A673 (cell line): ENCODE measurements at regions not wholly inside any gene's neighbourhood (a gene's known extent, or its start where the extent isn't known, plus 50 kb on each side); places are given as distances from the start of the nearest gene placed in this dataset.

Source experiments
- BruUV-seq: library from RNA; stranded (reverse); fragments of 400-500 nt; replicated peaks from 2 replicates; lab custom pipeline; 2021; lab: Mats Ljungman, UMichigan
- CTCF ChIA-PET: fragments of 300-600 bp; sonication (Branson Sonifier 250); formaldehyde crosslinking; loops from one replicate; lab custom pipeline; 2022; ENCODE audit warnings: antibody characterized with exemption; lab: Charles Lee
- POLR2A ChIA-PET: fragments of 300-600 bp; sonication (Branson Sonifier 250); formaldehyde crosslinking; loops from one replicate; lab custom pipeline; 2022; ENCODE audit warnings: antibody characterized with exemption; ENCODE audit not compliant: low non-redundant PET; lab: Charles Lee
- DNase-seq: peaks from one replicate; pipeline ENCODE4 v3.0.0-alpha.2; 2015; ENCODE audit warnings: low spot score
- H3K27ac ChIP-seq: fragments of 200-600 bp; sonication (generic); 2 replicates; pipeline ENCODE4 v1.5.1; 2016; ENCODE audit warnings: mixed run types, low read depth, mild to moderate bottlenecking, mixed read lengths, antibody characterized with exemption, low read length; ENCODE audit not compliant: poor library complexity, severe bottlenecking
- H3K27me3 ChIP-seq: fragments of 200-600 bp; sonication (generic); replicated peaks from 2 replicates; pipeline ENCODE4 v1.6.1; 2017; ENCODE audit warnings: mixed run types, low read depth, mild to moderate bottlenecking, mixed read lengths, antibody characterized with exemption, low read length; ENCODE audit not compliant: insufficient read depth, poor library complexity
- H3K36me3 ChIP-seq: fragments of 200-600 bp; sonication (generic); 2 replicates; pipeline ENCODE4 v1.6.1; 2016; ENCODE audit warnings: mixed run types, mild to moderate bottlenecking, mixed read lengths, antibody characterized with exemption, low read length; ENCODE audit not compliant: insufficient read depth, poor library complexity, severe bottlenecking
- H3K4me1 ChIP-seq: fragments of 200-600 bp; sonication (generic); 2 replicates; pipeline ENCODE4 v1.6.1; 2017; ENCODE audit warnings: mixed run types, mild to moderate bottlenecking, mixed read lengths, antibody characterized with exemption, low read length; ENCODE audit not compliant: insufficient read depth, poor library complexity, severe bottlenecking
- H3K4me3 ChIP-seq: fragments of 200-600 bp; sonication (generic); 2 replicates; pipeline ENCODE4 v1.5.1; 2016; ENCODE audit warnings: low read depth, mixed run types, mild to moderate bottlenecking, mixed read lengths, low read length; ENCODE audit not compliant: poor library complexity, severe bottlenecking
- H3K9me3 ChIP-seq: fragments of 200-600 bp; sonication (generic); 2 replicates; pipeline ENCODE4 v1.6.1; 2016; ENCODE audit warnings: mixed run types, low read depth, mild to moderate bottlenecking, mixed read lengths, antibody characterized with exemption, low read length; ENCODE audit not compliant: poor library complexity, severe bottlenecking
- CTCF ChIP-seq: fragments of 300-800, 200-600 bp; sonication (generic); conservative IDR thresholded peaks from 2 replicates; pipeline ENCODE4 v1.5.1; 2017; ENCODE audit warnings: low read depth, mild to moderate bottlenecking, antibody characterized with exemption, low read length, moderate library complexity, mixed read lengths
- EZH2 ChIP-seq: fragments of 200-600 bp; sonication (generic); IDR thresholded peaks from 2 replicates; pipeline ENCODE4 v1.6.1; 2017; ENCODE audit warnings: borderline replicate concordance, low read depth, mild to moderate bottlenecking, mixed read lengths, antibody characterized with exemption, low read length; ENCODE audit not compliant: poor library complexity, severe bottlenecking
- intact Hi-C: fragments of 100-400 bp; cut with micrococcal nuclease; formaldehyde crosslinking; loops from one replicate; pipeline ENCODE4 v1.10.0; 2022; ENCODE audit not compliant: unreplicated experiment

GRCh38 chr12:104855599-104855998, 102.5 kb downstream of the SLC41A2 start:
- Histone ChIP-seq H3K27ac (no peak overlapping the region), H3K4me1 (no peaks in the 10 kb centered on the region), H3K4me3 (no peak overlapping the region), H3K36me3 (no peaks in the 10 kb centered on the region), H3K9me3 (no peaks in the 10 kb centered on the region), H3K27me3 (peaks cover 6% of the 10 kb centered on the region)
- DNase-seq, result no peak
- no peak for TF ChIP-seq EZH2
- no peak for TF ChIP-seq CTCF
- CTCF ChIA-PET, result no interaction called here
- no TSS peak for BruUV-seq
- POLR2A ChIA-PET, result no interaction called here
- intact Hi-C loops, result no loop called here

GRCh38 chr12:104852896-104853295, 105.2 kb downstream of the SLC41A2 start:
- H3K36me3 ChIP-seq, result no peaks in the 10 kb centered on the region
- no peak for DNase-seq
- TF ChIP-seq CTCF (no peak), EZH2 (no peak)
- H3K4me1 ChIP-seq, result no peaks in the 10 kb centered on the region
- peaks cover 6% of the 10 kb centered on the region for H3K27me3 ChIP-seq
- H3K27ac ChIP-seq, result no peak overlapping the region
- CTCF ChIA-PET, result no interaction called here
- intact Hi-C loops, result no loop called here
- POLR2A ChIA-PET, result no interaction called here
- H3K4me3 ChIP-seq, result no peak overlapping the region
- H3K9me3 ChIP-seq, result no peaks in the 10 kb centered on the region
- BruUV-seq, result no TSS peak

GRCh38 chr12:104852102-104852501, 106.0 kb downstream of the SLC41A2 start:
- CTCF ChIA-PET, result no interaction called here
- intact Hi-C loops, result no loop called here

More at GRCh38 chr12:104852102-104852501, 106.0 kb downstream of the SLC41A2 start:
- no peaks in the 10 kb centered on the region for H3K36me3 ChIP-seq
- TF ChIP-seq CTCF, result no peak
- no peak for TF ChIP-seq EZH2
- H3K4me3 ChIP-seq, result no peak overlapping the region
- no TSS peak for BruUV-seq
- no peaks in the 10 kb centered on the region for H3K9me3 ChIP-seq
- H3K27ac ChIP-seq, result no peak overlapping the region
- POLR2A ChIA-PET, result no interaction called here
- H3K4me1 ChIP-seq, result no peaks in the 10 kb centered on the region
- peaks cover 6% of the 10 kb centered on the region for H3K27me3 ChIP-seq
- no peak for DNase-seq
